ENCODE measurements at regions not wholly inside any gene's neighbourhood (a gene's known extent, or its start where the extent isn't known, plus 50 kb on each side); places are given as distances from the start of the nearest gene placed in this dataset.

DNA sequence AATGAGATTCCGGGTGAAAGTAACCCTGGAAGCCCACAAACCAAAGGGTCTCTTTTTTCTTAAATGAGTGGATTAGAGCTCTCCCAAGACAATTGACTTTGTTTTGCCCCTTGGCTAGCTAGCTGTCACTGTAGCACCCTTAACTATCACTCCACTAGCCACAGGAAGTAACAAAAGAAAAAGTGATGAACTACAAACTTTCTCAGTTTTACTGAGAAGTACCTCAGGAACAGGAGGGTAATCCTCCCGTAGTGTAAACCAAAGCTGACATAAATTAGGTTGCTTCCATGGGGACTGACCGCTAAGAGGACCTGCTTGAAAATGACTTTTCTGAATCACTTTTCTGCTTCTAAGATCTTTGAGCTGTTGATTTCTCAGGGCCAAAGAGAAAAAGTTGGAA is 240.1 kb downstream of the BARHL2 start:
- Histone ChIP-seq H4K5ac (ENCODE audit: insufficient read length, low read depth, low read length) (no peak overlapping the region), H3K27me3 (ENCODE audit: insufficient read depth, low read length) (no peaks in the 10 kb centered on the region), H3K9ac (ENCODE audit: extremely low read depth, insufficient read length, low read length) (no peak overlapping the region), H3K23me2 (ENCODE audit: insufficient read length, low read depth, low read length, poor library complexity, severe bottlenecking) (no peaks in the 10 kb centered on the region), H2BK15ac (ENCODE audit: low read depth, low read length) (no peak overlapping the region), H3K79me1 (ENCODE audit: insufficient read depth, low read depth, low read length, poor library complexity, severe bottlenecking) (no peaks in the 10 kb centered on the region), H2AK5ac (ENCODE audit: insufficient read length, low read length) (no peak overlapping the region), H2BK5ac (ENCODE audit: insufficient read length, low read length) (no peak overlapping the region), H3K18ac (ENCODE audit: insufficient read length, low read depth, low read length) (no peak overlapping the region), H4K20me1 (ENCODE audit: control insufficient read depth, insufficient read depth, insufficient read length) (no peaks in the 10 kb centered on the region), H3K14ac (ENCODE audit: insufficient read depth, low read length) (no peak overlapping the region), H3K27ac (ENCODE audit: insufficient read length, low read depth, low read length) (no peak overlapping the region), H2BK120ac (ENCODE audit: low read depth, low read length, poor library complexity, severe bottlenecking) (no peak overlapping the region), H4K91ac (ENCODE audit: insufficient read length, low read depth, low read length) (no peak overlapping the region), H4K8ac (replicated peaks; ENCODE audit: insufficient read length, low read depth, low read length) (no peak overlapping the region), H3K4me1 (ENCODE audit: insufficient read depth, low read length) (no peaks in the 10 kb centered on the region), H2AFZ (ENCODE audit: low read length) (no peak overlapping the region), H3K9me3 (ENCODE audit: control insufficient read depth, low read depth, low read length) (no peaks in the 10 kb centered on the region), H3K4ac (ENCODE audit: low read depth, low read length) (no peak overlapping the region), H3T11ph (ENCODE audit: low read length) (no peak overlapping the region), H3K23ac (ENCODE audit: insufficient read length, low read depth, low read length) (no peak overlapping the region), H3K56ac (ENCODE audit: insufficient read length, low read depth, low read length) (no peak overlapping the region), H3K4me2 (ENCODE audit: insufficient read depth, insufficient read length, low read length) (no peak overlapping the region), H2BK20ac (ENCODE audit: low read depth, low read length, poor library complexity, severe bottlenecking) (no peak overlapping the region), H3K79me2 (ENCODE audit: insufficient read depth, low read length) (no peaks in the 10 kb centered on the region), H2BK12ac (ENCODE audit: insufficient read length, low read depth, low read length) (no peak overlapping the region)
- Mint-ChIP-seq H3K36me3 (ENCODE audit: insufficient read depth in 1 of 3, low read depth in 3 of 3) (no peaks in the 10 kb centered on the region), H3K4me1 (0 out of 4 replicates have a peak, but pooled peaks cover 0 to 2% of the 10 kb centered on the region in 2 experiments), H3K9me3 (no peaks in the 10 kb centered on the region), H3K4me3 (no peak overlapping the region), H3K27ac (no peak overlapping the region), H3K27me3 (ENCODE audit: low read depth) (no peaks in the 10 kb centered on the region)
- TF ChIP-seq, protein P1, sequence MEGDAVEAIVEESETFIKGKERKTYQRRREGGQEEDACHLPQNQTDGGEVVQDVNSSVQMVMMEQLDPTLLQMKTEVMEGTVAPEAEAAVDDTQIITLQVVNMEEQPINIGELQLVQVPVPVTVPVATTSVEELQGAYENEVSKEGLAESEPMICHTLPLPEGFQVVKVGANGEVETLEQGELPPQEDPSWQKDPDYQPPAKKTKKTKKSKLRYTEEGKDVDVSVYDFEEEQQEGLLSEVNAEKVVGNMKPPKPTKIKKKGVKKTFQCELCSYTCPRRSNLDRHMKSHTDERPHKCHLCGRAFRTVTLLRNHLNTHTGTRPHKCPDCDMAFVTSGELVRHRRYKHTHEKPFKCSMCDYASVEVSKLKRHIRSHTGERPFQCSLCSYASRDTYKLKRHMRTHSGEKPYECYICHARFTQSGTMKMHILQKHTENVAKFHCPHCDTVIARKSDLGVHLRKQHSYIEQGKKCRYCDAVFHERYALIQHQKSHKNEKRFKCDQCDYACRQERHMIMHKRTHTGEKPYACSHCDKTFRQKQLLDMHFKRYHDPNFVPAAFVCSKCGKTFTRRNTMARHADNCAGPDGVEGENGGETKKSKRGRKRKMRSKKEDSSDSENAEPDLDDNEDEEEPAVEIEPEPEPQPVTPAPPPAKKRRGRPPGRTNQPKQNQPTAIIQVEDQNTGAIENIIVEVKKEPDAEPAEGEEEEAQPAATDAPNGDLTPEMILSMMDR (conservative IDR thresholded peaks at IDR 0.05), result no peak
- WGBS (ENCODE audit: extremely low coverage, insufficient read length, low lambda C conversion rate), result no CpG with 5 or more reads among the region's 3 CpGs
- no peak for DNase-seq
